DOHH2 (cell line): ENCODE measurements at regions not wholly inside any gene's neighbourhood (a gene's known extent, or its start where the extent isn't known, plus 50 kb on each side); places are given as distances from the start of the nearest gene placed in this dataset.

Experiments used
- H3F3A ChIP-seq: fragments of 200-600 bp; sonication (generic), shearing (Covaris generic); 2 replicates; pipeline ENCODE4 v1.6.0; 2016; ENCODE audit warnings: antibody characterized with exemption, mild to moderate bottlenecking; ENCODE audit not compliant: control insufficient read depth, insufficient read depth
- H3K27ac ChIP-seq: fragments of 200-600 bp; sonication (generic); 2 replicates; pipeline ENCODE4 v1.5.1; 2014; ENCODE audit warnings: low read depth, mild to moderate bottlenecking, low read length, moderate library complexity
- H3K27me3 ChIP-seq: fragments of 200-600 bp; sonication (generic); 2 replicates; pipeline ENCODE4 v1.6.1; 2014; ENCODE audit warnings: mild to moderate bottlenecking, low read length, mixed read lengths; ENCODE audit not compliant: control insufficient read depth
- H3K36me3 ChIP-seq: fragments of 200-600 bp; sonication (generic); 2 replicates; pipeline ENCODE4 v1.6.1; 2014; ENCODE audit warnings: mild to moderate bottlenecking, low read length, moderate library complexity, mixed read lengths; ENCODE audit not compliant: control insufficient read depth
- H3K4me1 ChIP-seq: fragments of 200-600 bp; sonication (generic); 2 replicates; pipeline ENCODE4 v1.6.1; 2014; ENCODE audit warnings: mild to moderate bottlenecking, low read length, mixed read lengths; ENCODE audit not compliant: control insufficient read depth
- H3K4me2 ChIP-seq: fragments of 200-600 bp; sonication (generic); 2 replicates; pipeline ENCODE4 v1.6.0; 2014; ENCODE audit warnings: mild to moderate bottlenecking, low read length, moderate library complexity
- H3K4me3 ChIP-seq: fragments of 200-600 bp; sonication (generic); 2 replicates; pipeline ENCODE4 v1.5.1; 2014; ENCODE audit warnings: mild to moderate bottlenecking, low read length, mixed read lengths
- H3K79me2 ChIP-seq: fragments of 200-600 bp; sonication (generic); 2 replicates; pipeline ENCODE4 v1.6.1; 2014; ENCODE audit warnings: mild to moderate bottlenecking, low read length, mixed read lengths; ENCODE audit not compliant: control insufficient read depth
- H3K9me2 ChIP-seq: fragments of 200-600 bp; sonication (generic); replicated peaks from 2 replicates; pipeline ENCODE4 v1.6.1; 2014; ENCODE audit warnings: mild to moderate bottlenecking, low read length, mixed read lengths; ENCODE audit not compliant: control insufficient read depth
- H3K9me3 ChIP-seq: fragments of 200-600 bp; sonication (generic); 2 replicates; pipeline ENCODE4 v1.6.1; 2014; ENCODE audit warnings: antibody characterized with exemption, low read length, mixed read lengths; ENCODE audit not compliant: control insufficient read depth, insufficient read depth
- H4K20me1 ChIP-seq: fragments of 200-600 bp; sonication (generic); 2 replicates; pipeline ENCODE4 v1.6.0; 2014; ENCODE audit warnings: low read depth, mild to moderate bottlenecking, antibody characterized with exemption, low read length, moderate library complexity; ENCODE audit not compliant: control insufficient read depth, insufficient read depth
- CTCF ChIP-seq: fragments of 200-600 bp; sonication (generic); IDR thresholded peaks from one replicate; pipeline ENCODE4 v1.5.1; 2014; ENCODE audit warnings: antibody characterized with exemption, mild to moderate bottlenecking, low read depth, low read length; ENCODE audit not compliant: poor library complexity, severe bottlenecking
- EZH2phosphoT487 ChIP-seq: fragments of 200-600 bp; sonication (generic); IDR thresholded peaks from 2 replicates; pipeline ENCODE4 v1.6.1; 2017; ENCODE audit warnings: borderline replicate concordance, mild to moderate bottlenecking, antibody characterized with exemption, low read length, moderate library complexity, mixed read lengths

- Histone ChIP-seq H3K9me3 (0 out of 2 replicates have a peak, but pooled peaks cover 4% of the 10 kb centered on the region), H3F3A (no peaks in the 10 kb centered on the region), H3K36me3 (no peaks in the 10 kb centered on the region), H3K79me2 (no peaks in the 10 kb centered on the region), H4K20me1 (no peaks in the 10 kb centered on the region), H3K9me2 (no peaks in the 10 kb centered on the region), H3K27me3 (peaks cover 4% of the 10 kb centered on the region; the same call in 1 of the 2 replicates), H3K4me2 (no peak overlapping the region), H3K4me1 (no peaks in the 10 kb centered on the region), H3K27ac (no peak overlapping the region), H3K4me3 (no peak overlapping the region)
- TF ChIP-seq EZH2phosphoT487 (no peak), CTCF (no peak)
These were observed 83.5 kb upstream of the C14orf180 start for GRCh38 chr14:104496095-104496494.

- H3K79me2 ChIP-seq, result no peaks in the 10 kb centered on the region
- TF ChIP-seq CTCF, result no peak
- TF ChIP-seq EZH2phosphoT487, result no peak
- H3K9me2 ChIP-seq, result no peaks in the 10 kb centered on the region
- no peak overlapping the region for H3K27ac ChIP-seq
- no peak overlapping the region for H3K4me2 ChIP-seq
- no peaks in the 10 kb centered on the region for H3K4me1 ChIP-seq
- no peaks in the 10 kb centered on the region for H3K36me3 ChIP-seq
- H3K4me3 ChIP-seq, result no peak overlapping the region
- H3K9me3 ChIP-seq, result 0 out of 2 replicates have a peak, but pooled peaks cover 4% of the 10 kb centered on the region
- no peaks in the 10 kb centered on the region for H3F3A ChIP-seq
- H3K27me3 ChIP-seq, result peaks cover 4% of the 10 kb centered on the region; the same call in 1 of the 2 replicates
- no peaks in the 10 kb centered on the region for H4K20me1 ChIP-seq
These were observed 79.5 kb upstream of the C14orf180 start for GRCh38 chr14:104499784-104500760.

- H3F3A ChIP-seq, result no peaks in the 10 kb centered on the region
- H3K9me3 ChIP-seq, result no peaks in the 10 kb centered on the region
- no peaks in the 10 kb centered on the region for H3K4me1 ChIP-seq
- H3K9me2 ChIP-seq, result no peaks in the 10 kb centered on the region
- H3K4me2 ChIP-seq, result no peak overlapping the region
- no peak for TF ChIP-seq CTCF
- no peak for TF ChIP-seq EZH2phosphoT487
- H3K79me2 ChIP-seq, result no peaks in the 10 kb centered on the region
- H3K4me3 ChIP-seq, result no peak overlapping the region
- no peak overlapping the region for H3K27ac ChIP-seq
- no peaks in the 10 kb centered on the region for H3K27me3 ChIP-seq
- H4K20me1 ChIP-seq, result no peaks in the 10 kb centered on the region
- no peaks in the 10 kb centered on the region for H3K36me3 ChIP-seq
These were observed 77.5 kb upstream of the C14orf180 start for GRCh38 chr14:104502060-104502459.
